Mesenchymal stem cell (in vitro differentiated cells and primary cell): ENCODE measurements at regions not wholly inside any gene's neighbourhood (a gene's known extent, or its start where the extent isn't known, plus 50 kb on each side); places are given as distances from the start of the nearest gene placed in this dataset.

Experiments used
- DNase-seq: peaks from one replicate; pipeline ENCODE4 v3.0.0-alpha.2; 2013
- H2AFZ ChIP-seq: one replicate; pipeline ENCODE4 v1.6.1; 2013; ENCODE audit warnings: low read depth, mild to moderate bottlenecking, control low read depth, inconsistent platforms, low read length, moderate library complexity
- H2AK5ac ChIP-seq: 2 replicates; pipeline ENCODE4 v1.6.1; 2013; ENCODE audit warnings: low read length, moderate library complexity, mild to moderate bottlenecking, inconsistent platforms; ENCODE audit not compliant: severe bottlenecking
- H2BK120ac ChIP-seq: one replicate; pipeline ENCODE4 v1.6.1; 2013; ENCODE audit warnings: low read depth, mild to moderate bottlenecking, inconsistent platforms, low read length, moderate library complexity
- H2BK12ac ChIP-seq, 2 experiments: one replicate each; pipeline ENCODE4 v1.6.1; 2013; ENCODE audit warnings: inconsistent platforms in 2 of 2, low read length in 2 of 2, mild to moderate bottlenecking in 2 of 2, moderate library complexity in 2 of 2, control low read depth in 1 of 2
- H2BK15ac ChIP-seq: one replicate; pipeline ENCODE4 v1.6.1; 2013; ENCODE audit warnings: mild to moderate bottlenecking, low read depth, inconsistent platforms; ENCODE audit not compliant: poor library complexity, severe bottlenecking
- H2BK5ac ChIP-seq: 2 replicates; pipeline ENCODE4 v1.6.1; 2013; ENCODE audit warnings: low read depth, mild to moderate bottlenecking, low read length, control low read depth, inconsistent platforms; ENCODE audit not compliant: poor library complexity, severe bottlenecking
- H3K14ac ChIP-seq, 2 experiments: one replicate each; pipeline ENCODE4 v1.6.1; 2013; ENCODE audit warnings: inconsistent platforms in 2 of 2, low read length in 2 of 2, control low read depth in 1 of 2, mild to moderate bottlenecking in 1 of 2, moderate library complexity in 1 of 2
- H3K18ac ChIP-seq, 2 experiments: one replicate each; pipeline ENCODE4 v1.6.1; 2013; ENCODE audit warnings: inconsistent platforms in 2 of 2, low read length in 2 of 2, control low read depth in 1 of 2, low read depth in 1 of 2, mild to moderate bottlenecking in 1 of 2
- H3K23ac ChIP-seq, 2 experiments: one replicate each; pipeline ENCODE4 v1.6.1; 2013; ENCODE audit warnings: inconsistent platforms in 2 of 2, low read length in 2 of 2, mild to moderate bottlenecking in 2 of 2, moderate library complexity in 2 of 2, control low read depth in 1 of 2
- H3K27ac ChIP-seq: 2 replicates; pipeline ENCODE4 v1.5.1; 2013; ENCODE audit warnings: mild to moderate bottlenecking, moderate library complexity, low read length, control low read depth, inconsistent platforms; ENCODE audit not compliant: poor library complexity, severe bottlenecking
- H3K27me3 ChIP-seq, 2 experiments: 2 replicates each; pipeline versions ENCODE4 v1.6.1 to v1.7.0; 2013; ENCODE audit warnings: low read length in 2 of 2, mild to moderate bottlenecking in 2 of 2, moderate library complexity in 2 of 2, control low read depth in 1 of 2, inconsistent platforms in 1 of 2; ENCODE audit not compliant: control insufficient read depth in 1 of 2, insufficient read depth in 1 of 2
- H3K36me3 ChIP-seq, 2 experiments: 2 replicates each; pipeline versions ENCODE4 v1.6.1 to v1.7.0; 2013; ENCODE audit warnings: low read length in 2 of 2, control low read depth in 1 of 2, inconsistent platforms in 1 of 2, low read depth in 1 of 2, mild to moderate bottlenecking in 1 of 2; ENCODE audit not compliant: insufficient read depth in 2 of 2, control insufficient read depth in 1 of 2
- H3K4ac ChIP-seq, 2 experiments: one replicate each; pipeline ENCODE4 v1.6.1; 2013; ENCODE audit warnings: inconsistent platforms in 2 of 2, low read length in 2 of 2, mild to moderate bottlenecking in 2 of 2, moderate library complexity in 2 of 2, control low read depth in 1 of 2, low read depth in 1 of 2
- H3K4me1 ChIP-seq: 2 replicates; pipeline ENCODE4 v1.6.1; 2013; ENCODE audit warnings: low read depth, low read length, control low read depth; ENCODE audit not compliant: control insufficient read depth, insufficient read depth
- H3K4me2 ChIP-seq: 2 replicates; pipeline ENCODE4 v1.6.1; 2013; ENCODE audit warnings: low read length, mild to moderate bottlenecking, inconsistent platforms; ENCODE audit not compliant: poor library complexity, severe bottlenecking
- H3K4me3 ChIP-seq, 2 experiments: 2 replicates each; pipeline versions ENCODE4 v1.5.1 to v1.7.0; 2013; ENCODE audit warnings: low read length in 2 of 2, mild to moderate bottlenecking in 2 of 2, control low read depth in 1 of 2, low read depth in 1 of 2; ENCODE audit not compliant: insufficient read depth in 1 of 2
- H3K79me1 ChIP-seq: replicated peaks from 2 replicates; pipeline ENCODE4 v1.6.1; 2013; ENCODE audit warnings: mild to moderate bottlenecking, control low read depth, low read length, inconsistent platforms; ENCODE audit not compliant: poor library complexity, severe bottlenecking
- H3K9ac ChIP-seq: 2 replicates; pipeline ENCODE4 v1.7.0; 2013; ENCODE audit warnings: mild to moderate bottlenecking, low read length, moderate library complexity
- H3K9me3 ChIP-seq: 2 replicates; pipeline ENCODE4 v1.7.0; 2013; ENCODE audit warnings: mild to moderate bottlenecking, low read length; ENCODE audit not compliant: control insufficient read depth
- H4K8ac ChIP-seq: one replicate; pipeline ENCODE4 v1.6.1; 2013; ENCODE audit warnings: inconsistent platforms, mild to moderate bottlenecking, low read length, moderate library complexity
- H4K91ac ChIP-seq: one replicate; pipeline ENCODE4 v1.6.1; 2013; ENCODE audit warnings: mild to moderate bottlenecking, low read length, inconsistent platforms
- whole genome bisulfite sequencing: methylation state at CpG from one replicate; pipeline ENCODE4 v1.1.7; 2013; ENCODE audit warnings: mixed read lengths; 5-methylcytosine and 5-hydroxymethylcytosine counted together

GRCh38 chr13:21316376-21316775 is 139.9 kb downstream of the MRPL57 start:
- no peak overlapping the region for H2AFZ ChIP-seq
- H2BK5ac ChIP-seq: no peak overlapping the region
- H3K14ac ChIP-seq: no peak overlapping the region
- no peak overlapping the region for H3K4me2 ChIP-seq
- H2BK15ac ChIP-seq: no peak overlapping the region
- H3K23ac ChIP-seq: no peak overlapping the region
- peaks cover 6% of the 10 kb centered on the region in 2 experiments for H3K36me3 ChIP-seq
- DNase-seq: no peak
- H3K4me1 ChIP-seq: no peaks in the 10 kb centered on the region
- H3K79me1 ChIP-seq: peaks cover 3% of the 10 kb centered on the region
- no peak overlapping the region for H4K91ac ChIP-seq
- no peak overlapping the region for H2BK12ac ChIP-seq
- H2AK5ac ChIP-seq: no peak overlapping the region
- H3K4me3 ChIP-seq: no peak overlapping the region
- H3K9ac ChIP-seq: no peak overlapping the region
- H3K27ac ChIP-seq: no peak overlapping the region
- H3K27me3 ChIP-seq: no peaks in the 10 kb centered on the region
- no peak overlapping the region for H3K4ac ChIP-seq
- H4K8ac ChIP-seq: no peak overlapping the region
- no peak overlapping the region for H2BK120ac ChIP-seq
- H3K18ac ChIP-seq: no peak overlapping the region
- no peaks in the 10 kb centered on the region for H3K9me3 ChIP-seq

- H3K4me1 ChIP-seq: no peaks in the 10 kb centered on the region
- WGBS: 98% methylated on average over 50 of the region's 50 CpGs
- no peak overlapping the region for H3K4me2 ChIP-seq
Measured at GRCh38 chr13:21318891-21319532, 140.1 kb downstream of the ZDHHC20 start.

DNA sequence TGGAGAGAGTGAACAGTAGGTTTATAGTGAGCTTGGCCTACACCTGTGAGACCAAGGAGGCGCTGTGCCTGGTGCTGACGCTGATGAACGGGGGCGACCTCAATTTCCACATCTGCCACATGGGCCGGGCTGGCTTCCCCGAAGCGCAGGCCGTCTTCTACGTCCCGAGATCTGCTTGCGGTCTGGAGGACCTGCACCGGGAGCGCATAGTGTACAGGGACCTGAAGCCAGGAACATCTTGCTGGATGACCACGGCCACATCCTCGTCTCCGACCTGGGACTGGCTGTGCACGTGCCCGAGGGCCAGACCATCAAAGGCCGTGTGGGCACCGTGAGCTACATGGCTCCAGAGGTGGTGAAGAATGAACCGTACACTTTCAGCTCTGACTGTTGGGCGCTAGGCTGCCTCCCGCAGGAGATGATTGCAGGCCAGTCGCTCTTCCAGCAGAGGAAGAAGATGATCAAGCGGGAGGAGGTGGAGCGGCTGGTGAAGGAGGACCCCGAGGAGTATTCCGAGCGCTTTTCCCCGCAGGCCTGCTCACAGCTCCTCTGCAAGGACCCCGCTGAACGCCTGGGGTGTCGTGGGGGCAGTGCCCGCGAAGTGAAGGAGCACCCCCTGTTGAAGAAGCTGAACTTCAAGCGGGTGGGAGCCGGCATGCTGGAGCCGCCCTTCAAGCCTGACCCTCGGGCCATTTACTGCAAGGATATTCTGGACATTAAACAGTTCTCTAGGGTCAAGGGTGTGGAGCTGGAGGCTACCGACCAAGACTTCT is 139.0 kb downstream of the ZDHHC20 start:
- H4K91ac ChIP-seq: no peak overlapping the region
- WGBS: 98% methylated on average over 40 of the region's 40 CpGs
- no peak overlapping the region for H4K8ac ChIP-seq

More at GRCh38 chr13:21318891-21319532, 140.1 kb downstream of the ZDHHC20 start:
- H3K27ac ChIP-seq: no peak overlapping the region
- no peaks in the 10 kb centered on the region for H3K27me3 ChIP-seq
- no peak overlapping the region for H3K18ac ChIP-seq
- peak overlapping the region; percentile 75 for H3K9ac ChIP-seq
- H2AK5ac ChIP-seq: no peak overlapping the region
- peak overlapping the region in 1 of 2 experiments; percentile 62 for H3K4me3 ChIP-seq
- no peak overlapping the region for H3K14ac ChIP-seq
- DNase-seq: no peak
- H2BK15ac ChIP-seq: no peak overlapping the region
- H3K79me1 ChIP-seq: no peaks in the 10 kb centered on the region
- no peak overlapping the region for H4K8ac ChIP-seq
- H3K9me3 ChIP-seq: no peaks in the 10 kb centered on the region
- H2BK120ac ChIP-seq: no peak overlapping the region
- H2AFZ ChIP-seq: no peak overlapping the region
- H2BK12ac ChIP-seq: no peak overlapping the region
- no peak overlapping the region for H3K4ac ChIP-seq
- H2BK5ac ChIP-seq: no peak overlapping the region
- no peak overlapping the region for H4K91ac ChIP-seq
- H3K23ac ChIP-seq: no peak overlapping the region
- H3K36me3 ChIP-seq: peaks cover 0 to 9% of the 10 kb centered on the region in 2 experiments

DNA sequence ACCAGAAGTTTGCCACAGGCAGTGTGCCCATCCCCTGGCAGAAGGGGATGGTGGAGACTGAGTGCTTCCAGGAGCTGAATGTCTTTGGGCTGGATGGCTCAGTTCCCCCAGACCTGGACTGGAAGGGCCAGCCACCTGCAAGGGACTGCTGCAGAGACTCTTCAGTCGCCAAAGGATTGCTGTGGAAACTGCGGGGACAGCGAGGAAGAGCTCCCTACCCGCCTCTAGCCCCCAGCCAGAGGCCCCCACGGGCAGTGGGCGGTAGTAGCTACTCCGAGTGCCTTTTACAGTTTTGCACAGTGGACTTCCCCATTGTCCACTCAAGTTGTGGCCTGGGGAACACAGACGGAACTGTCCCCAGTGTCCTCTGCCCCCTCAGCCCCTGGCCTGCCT is 138.5 kb downstream of the ZDHHC20 start:
- H3K4ac ChIP-seq: no peak overlapping the region
- no peak overlapping the region for H3K4me2 ChIP-seq
- H2BK12ac ChIP-seq: no peak overlapping the region
- H3K27ac ChIP-seq: no peak overlapping the region
- no peak overlapping the region for H3K23ac ChIP-seq
- no peak overlapping the region for H2AFZ ChIP-seq
- H2BK5ac ChIP-seq: no peak overlapping the region
- no peaks in the 10 kb centered on the region for H3K4me1 ChIP-seq
- no peak overlapping the region for H2AK5ac ChIP-seq
- H3K4me3 ChIP-seq: no peak overlapping the region
- H4K91ac ChIP-seq: no peak overlapping the region
- 85% methylated on average over 8 of the region's 8 CpGs for WGBS
- H4K8ac ChIP-seq: no peak overlapping the region
- no peak overlapping the region for H2BK120ac ChIP-seq
- no peak for DNase-seq
- no peak overlapping the region for H3K14ac ChIP-seq
- no peaks in the 10 kb centered on the region for H3K9me3 ChIP-seq
- H3K9ac ChIP-seq: no peak overlapping the region
- peaks cover 0 to 9% of the 10 kb centered on the region in 2 experiments for H3K36me3 ChIP-seq
- no peak overlapping the region for H2BK15ac ChIP-seq
- no peak overlapping the region for H3K18ac ChIP-seq
- H3K27me3 ChIP-seq: no peaks in the 10 kb centered on the region
- peaks cover 1% of the 10 kb centered on the region for H3K79me1 ChIP-seq

More for the DNA sequence above, 139.0 kb downstream of the ZDHHC20 start:
- H3K36me3 ChIP-seq: peaks cover 0 to 9% of the 10 kb centered on the region in 2 experiments
- no peak overlapping the region for H3K14ac ChIP-seq
- H2BK15ac ChIP-seq: no peak overlapping the region
- no peak overlapping the region for H2AK5ac ChIP-seq
- no peaks in the 10 kb centered on the region for H3K4me1 ChIP-seq
- no peak overlapping the region for H3K4me3 ChIP-seq
- H2AFZ ChIP-seq: no peak overlapping the region
- H3K27me3 ChIP-seq: no peaks in the 10 kb centered on the region
- H2BK12ac ChIP-seq: no peak overlapping the region
- no peaks in the 10 kb centered on the region for H3K9me3 ChIP-seq
- H3K27ac ChIP-seq: no peak overlapping the region
- H3K9ac ChIP-seq: no peak overlapping the region
- H3K79me1 ChIP-seq: peaks cover 1% of the 10 kb centered on the region
- no peak for DNase-seq
- no peak overlapping the region for H2BK5ac ChIP-seq
- no peak overlapping the region for H3K23ac ChIP-seq
- no peak overlapping the region for H3K4ac ChIP-seq
- H3K18ac ChIP-seq: no peak overlapping the region
- no peak overlapping the region for H3K4me2 ChIP-seq
- H2BK120ac ChIP-seq: no peak overlapping the region
